GM12891 (cell line): ENCODE measurements at regions not wholly inside any gene's neighbourhood (a gene's known extent, or its start where the extent isn't known, plus 50 kb on each side); places are given as distances from the start of the nearest gene placed in this dataset.

Experiments used
- DNase-seq: peaks from one replicate; pipeline ENCODE4 v3.0.0; 2011; ENCODE audit warnings: low spot score; ENCODE audit not compliant: insufficient read length
- FAIRE-seq: peaks from 2 replicates; lab custom pipeline; 2011; peaks lifted over from hg19 to GRCh38; lab: Jason Lieb, UNC
- PAX5 ChIP-seq: IDR thresholded peaks from 2 replicates; pipeline ENCODE4 v1.6.1; 2011; ENCODE audit warnings: low read length, moderate library complexity, mild to moderate bottlenecking; ENCODE audit not compliant: insufficient read depth, severe bottlenecking
- POLR2A ChIP-seq: IDR thresholded peaks from 2 replicates; pipeline ENCODE4 v1.6.1; 2011; ENCODE audit warnings: low read depth, low read length, control low read depth
- POLR2AphosphoS5 ChIP-seq: IDR thresholded peaks from 2 replicates; pipeline ENCODE4 v1.6.1; 2011; ENCODE audit warnings: low read depth, low read length, control low read depth
- POU2F2 ChIP-seq: IDR thresholded peaks from 2 replicates; pipeline ENCODE4 v1.6.1; 2011; ENCODE audit warnings: low read depth, mild to moderate bottlenecking, control low read depth, low read length, moderate library complexity
- SPI1 ChIP-seq: IDR thresholded peaks from 2 replicates; pipeline ENCODE4 v1.6.1; 2011; ENCODE audit warnings: low read depth, low read length, control low read depth
- TAF1 ChIP-seq: IDR thresholded peaks from 2 replicates; pipeline ENCODE4 v1.6.1; 2011; ENCODE audit warnings: low read depth, low read length, control low read depth

DNA sequence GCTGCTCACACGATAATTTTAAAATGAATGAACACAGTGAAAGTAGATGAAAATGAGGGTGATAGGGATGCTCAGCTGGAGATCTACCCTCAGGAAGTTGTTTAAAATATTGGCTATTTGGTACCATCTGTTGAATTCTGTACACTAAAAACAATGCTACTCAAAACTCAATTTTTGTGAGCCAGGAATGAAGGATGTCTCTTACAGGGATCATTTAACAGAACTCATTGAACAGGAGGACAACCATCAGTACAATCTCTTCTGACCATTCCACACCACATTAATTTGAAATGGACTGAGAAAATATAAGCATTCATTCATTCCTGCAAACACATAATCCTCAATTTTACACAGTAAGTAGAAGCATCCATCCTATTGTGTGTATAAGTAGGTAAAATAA lies 1355.1 kb upstream of the CRIM1 start:
- no peak for FAIRE-seq
- TF ChIP-seq SPI1: no peak
- no peak for TF ChIP-seq TAF1
- no peak for TF ChIP-seq POLR2AphosphoS5
- no peak for TF ChIP-seq POU2F2
- TF ChIP-seq POLR2A: no peak
- no peak for TF ChIP-seq PAX5
- DNase-seq: no peak

DNA sequence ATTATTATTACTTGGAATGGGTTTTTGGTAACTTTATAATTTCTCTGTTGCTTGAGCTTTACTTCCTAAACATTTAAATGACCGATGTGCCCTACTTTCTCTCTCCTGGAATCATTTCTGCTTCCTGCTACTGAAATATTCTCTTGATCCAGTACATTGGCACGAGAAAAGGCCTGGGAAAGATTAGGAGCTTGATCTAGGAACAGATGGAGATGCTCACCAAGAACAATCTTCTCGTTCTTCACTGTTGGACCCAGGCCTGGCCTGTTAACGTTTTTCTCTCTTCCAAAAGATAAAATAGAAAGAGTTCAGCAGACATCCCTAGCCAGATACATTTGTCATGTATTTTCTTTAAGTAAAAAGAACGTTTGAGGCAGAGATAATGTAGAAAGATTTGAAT lies 1356.8 kb upstream of the CRIM1 start:
- DNase-seq: no peak
- TF ChIP-seq POU2F2 (no peak), SPI1 (no peak), PAX5 (no peak), TAF1 (no peak), POLR2A (no peak), POLR2AphosphoS5 (no peak)
- no peak for FAIRE-seq

DNA sequence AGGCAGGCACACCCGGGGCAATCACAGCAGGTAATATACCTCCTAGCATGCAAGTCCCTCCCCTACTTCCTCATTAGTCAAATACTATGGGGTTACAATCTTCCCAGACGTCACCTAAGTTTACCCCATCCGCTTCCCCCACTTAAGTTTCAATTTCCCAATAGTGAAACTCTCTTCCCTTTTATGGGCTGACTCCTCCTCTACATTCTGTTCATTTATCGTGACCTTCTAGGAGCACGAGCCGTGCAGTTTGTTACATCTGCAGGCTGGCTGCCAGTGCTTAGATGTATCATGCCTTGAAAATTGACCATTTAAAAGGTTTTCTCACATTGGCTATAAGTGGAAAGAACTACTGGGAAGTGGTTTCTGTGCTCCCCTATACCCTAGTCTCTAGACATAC lies 1357.8 kb upstream of the CRIM1 start:
- DNase-seq (no peak), FAIRE-seq (no peak)
- TF ChIP-seq POLR2AphosphoS5 (no peak), PAX5 (no peak), SPI1 (no peak), TAF1 (no peak), POLR2A (no peak), POU2F2 (no peak)

DNA sequence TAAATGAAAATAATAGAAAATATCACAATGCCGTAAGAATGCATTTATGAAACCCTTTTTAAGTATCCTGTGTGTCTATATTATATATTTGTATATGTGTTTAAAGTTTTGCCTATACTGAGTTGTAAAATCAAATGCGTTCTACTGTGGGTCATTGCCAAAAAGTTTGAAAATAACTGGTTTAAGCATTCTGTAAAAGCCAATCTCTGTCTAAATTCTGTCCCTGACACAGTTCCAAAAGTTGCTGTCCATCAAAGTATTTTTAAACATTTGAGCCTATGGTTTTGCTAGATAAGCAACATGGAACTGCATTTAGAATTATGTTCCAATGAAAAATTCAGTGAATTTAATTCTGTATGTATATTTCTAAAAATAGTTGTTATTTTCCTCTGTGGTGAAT lies 1360.4 kb upstream of the CRIM1 start:
- TF ChIP-seq TAF1: no peak
- no peak for TF ChIP-seq POU2F2
- TF ChIP-seq POLR2AphosphoS5: no peak
- TF ChIP-seq SPI1: no peak
- no peak for TF ChIP-seq POLR2A
- TF ChIP-seq PAX5: no peak
- DNase-seq: no peak
- no peak for FAIRE-seq

DNA sequence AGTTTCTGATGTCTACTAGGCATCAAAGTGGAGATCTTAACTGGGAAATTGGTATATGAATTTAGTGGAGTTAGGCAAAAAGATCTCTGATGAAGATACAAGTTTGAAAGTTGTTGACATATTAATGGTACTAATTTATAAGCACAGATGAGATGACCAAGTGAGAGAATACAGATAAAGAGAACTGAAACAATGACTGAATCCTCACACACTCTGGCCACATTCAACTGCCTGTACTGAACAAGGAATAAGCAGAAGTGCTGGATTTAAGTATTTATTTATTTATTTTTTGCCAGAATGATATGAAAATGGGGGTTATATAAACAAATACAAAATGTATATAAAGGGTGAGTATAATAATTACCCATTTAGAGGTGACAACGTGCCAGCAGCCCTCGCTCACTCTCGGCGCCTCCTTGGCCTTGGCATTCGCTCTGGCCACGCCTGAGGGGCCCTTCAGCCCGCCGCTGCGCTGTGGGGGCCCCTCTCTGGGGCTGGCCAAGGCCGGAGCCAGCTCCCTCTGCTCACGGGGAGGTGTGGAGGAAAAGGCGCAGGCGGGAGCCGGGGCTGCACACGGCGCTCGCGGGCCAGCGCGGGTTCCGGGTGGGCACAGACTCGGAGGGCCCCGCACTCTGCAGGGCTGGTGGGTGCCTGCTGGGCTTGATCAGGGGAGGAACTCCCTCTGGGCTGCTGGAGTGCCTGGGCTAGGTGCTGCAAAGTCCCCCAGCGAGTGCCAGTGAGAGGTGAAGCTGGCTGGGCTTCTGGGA lies 1363.9 kb upstream of the CRIM1 start:
- FAIRE-seq: no peak
- DNase-seq: no peak
- TF ChIP-seq PAX5 (no peak), POLR2AphosphoS5 (no peak), SPI1 (no peak), POU2F2 (no peak), TAF1 (no peak), POLR2A (no peak)

- no peak for FAIRE-seq
- TF ChIP-seq PAX5 (no peak), SPI1 (no peak), POLR2AphosphoS5 (no peak), TAF1 (no peak), POU2F2 (no peak), POLR2A (no peak)
- DNase-seq: no peak
Observed at GRCh38 chr2:34985474-34985873, 1370.1 kb upstream of the CRIM1 start.

DNA sequence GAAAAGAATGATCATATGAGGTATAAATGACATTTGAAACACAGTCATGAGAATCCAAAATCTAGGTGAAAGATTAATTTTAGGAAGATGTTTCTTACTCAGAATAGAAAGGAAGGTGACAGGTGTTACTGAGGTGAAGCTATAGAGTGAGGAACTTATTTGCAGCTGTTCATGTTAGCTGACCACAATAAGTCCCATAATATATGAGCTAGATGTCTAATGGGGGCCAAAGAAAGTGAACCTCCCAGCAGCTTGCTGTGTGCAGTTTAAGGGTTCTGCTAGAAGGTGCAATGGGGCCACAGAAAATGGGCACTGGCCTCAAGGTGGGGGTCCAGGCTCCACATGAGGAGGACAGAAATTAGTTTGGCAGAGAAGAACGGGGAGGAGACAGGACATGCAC lies 1374.9 kb upstream of the CRIM1 start:
- no peak for TF ChIP-seq POLR2AphosphoS5
- no peak for TF ChIP-seq SPI1
- no peak for TF ChIP-seq PAX5
- no peak for TF ChIP-seq POU2F2
- TF ChIP-seq POLR2A: no peak
- TF ChIP-seq TAF1: no peak
- FAIRE-seq (no peak), DNase-seq (no peak)

DNA sequence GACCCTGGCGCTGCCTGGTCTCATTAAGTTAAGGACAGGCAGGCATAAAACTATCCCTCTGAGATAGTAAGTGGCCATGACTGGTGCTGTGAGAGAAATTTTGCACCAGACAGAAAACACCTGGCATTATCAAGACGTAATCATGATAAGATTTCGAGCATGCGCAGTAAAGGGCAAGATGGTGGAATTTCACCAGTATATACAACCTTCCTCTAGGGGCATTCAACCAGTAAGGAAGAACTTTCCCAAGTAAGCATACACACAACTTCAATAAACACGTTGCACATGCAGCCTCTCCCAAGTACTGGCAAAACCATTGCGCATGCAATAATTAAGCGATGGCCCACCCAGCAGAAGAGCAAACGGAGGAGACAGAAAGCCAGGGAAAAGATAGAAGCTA lies 1376.4 kb upstream of the CRIM1 start:
- DNase-seq: no peak
- TF ChIP-seq PAX5 (no peak), SPI1 (no peak), POU2F2 (no peak), TAF1 (no peak), POLR2AphosphoS5 (no peak), POLR2A (no peak)

GRCh38 chr2:34961822-34962221 lies 1362.7 kb upstream of the FAM98A start:
- DNase-seq (no peak), FAIRE-seq (no peak)
- TF ChIP-seq POLR2AphosphoS5: no peak
- no peak for TF ChIP-seq POU2F2
- no peak for TF ChIP-seq SPI1
- no peak for TF ChIP-seq POLR2A
- TF ChIP-seq PAX5: no peak
- no peak for TF ChIP-seq TAF1

More for the DNA sequence above, 1376.4 kb upstream of the CRIM1 start:
- no peak for FAIRE-seq

DNA sequence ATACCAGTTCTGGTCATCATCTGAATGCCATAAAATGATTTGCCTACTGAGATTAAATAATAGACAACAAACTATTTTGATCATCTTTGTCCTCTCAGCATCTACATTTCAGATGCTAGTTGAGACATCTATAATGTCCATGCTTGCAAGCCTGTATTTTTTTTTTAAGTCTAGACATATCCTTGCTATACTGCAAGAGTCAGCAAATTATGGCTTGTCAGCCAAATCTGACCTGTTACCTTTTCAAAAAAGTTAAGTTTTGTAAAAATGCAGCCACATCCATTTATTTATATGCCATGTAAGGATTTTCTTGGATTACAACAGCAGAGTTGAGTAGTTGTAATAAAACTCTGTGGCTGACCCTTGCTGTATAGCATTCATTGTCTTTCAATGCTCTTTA lies 1355.7 kb upstream of the FAM98A start:
- FAIRE-seq (no peak), DNase-seq (no peak)
- no peak for TF ChIP-seq PAX5
- TF ChIP-seq POU2F2: no peak
- no peak for TF ChIP-seq POLR2A
- no peak for TF ChIP-seq TAF1
- no peak for TF ChIP-seq SPI1
- TF ChIP-seq POLR2AphosphoS5: no peak
